ENCODE measurements at regions not wholly inside any gene's neighbourhood (a gene's known extent, or its start where the extent isn't known, plus 50 kb on each side); places are given as distances from the start of the nearest gene placed in this dataset.

DNA sequence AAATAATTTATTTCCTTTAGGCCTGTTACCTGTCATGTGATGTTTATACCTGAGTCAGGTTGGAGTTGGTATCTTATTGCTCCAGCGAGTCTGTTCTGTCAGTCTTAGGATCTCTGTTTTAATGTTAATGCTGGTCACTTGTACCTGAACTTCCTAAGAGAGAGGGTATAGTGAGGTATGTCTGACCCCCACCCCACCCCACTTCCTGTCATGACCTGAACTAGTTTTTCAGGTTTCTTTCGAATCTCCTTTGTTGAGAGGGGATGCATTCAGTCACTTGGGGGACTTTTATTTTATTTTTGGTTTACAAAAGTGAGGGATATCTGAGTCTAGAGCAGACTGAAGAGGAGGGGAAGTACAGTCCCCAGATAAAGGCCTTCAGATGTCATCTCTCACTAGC, 769.0 kb upstream of the COBL start:
- TF ChIP-seq, protein P1, sequence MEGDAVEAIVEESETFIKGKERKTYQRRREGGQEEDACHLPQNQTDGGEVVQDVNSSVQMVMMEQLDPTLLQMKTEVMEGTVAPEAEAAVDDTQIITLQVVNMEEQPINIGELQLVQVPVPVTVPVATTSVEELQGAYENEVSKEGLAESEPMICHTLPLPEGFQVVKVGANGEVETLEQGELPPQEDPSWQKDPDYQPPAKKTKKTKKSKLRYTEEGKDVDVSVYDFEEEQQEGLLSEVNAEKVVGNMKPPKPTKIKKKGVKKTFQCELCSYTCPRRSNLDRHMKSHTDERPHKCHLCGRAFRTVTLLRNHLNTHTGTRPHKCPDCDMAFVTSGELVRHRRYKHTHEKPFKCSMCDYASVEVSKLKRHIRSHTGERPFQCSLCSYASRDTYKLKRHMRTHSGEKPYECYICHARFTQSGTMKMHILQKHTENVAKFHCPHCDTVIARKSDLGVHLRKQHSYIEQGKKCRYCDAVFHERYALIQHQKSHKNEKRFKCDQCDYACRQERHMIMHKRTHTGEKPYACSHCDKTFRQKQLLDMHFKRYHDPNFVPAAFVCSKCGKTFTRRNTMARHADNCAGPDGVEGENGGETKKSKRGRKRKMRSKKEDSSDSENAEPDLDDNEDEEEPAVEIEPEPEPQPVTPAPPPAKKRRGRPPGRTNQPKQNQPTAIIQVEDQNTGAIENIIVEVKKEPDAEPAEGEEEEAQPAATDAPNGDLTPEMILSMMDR (IDR thresholded peaks at IDR 0.05): no peak
- no peak for TF ChIP-seq POLR2A (IDR thresholded peaks at IDR 0.05)

Measured in thyroid gland (tissue), 4 donors.